ENCODE measurements at regions not wholly inside any gene's neighbourhood (a gene's known extent, or its start where the extent isn't known, plus 50 kb on each side); places are given as distances from the start of the nearest gene placed in this dataset.

- TF ChIP-seq CTCF (IDR thresholded peaks at IDR 0.05) (no peak), ZFX (IDR thresholded peaks at IDR 0.05; ENCODE audit: borderline replicate concordance) (no peak)
Observed at GRCh38 chr16:35208001-35208935, 1748.9 kb downstream of the TP53TG3F start.
